Sigmoid colon (tissue), 6 donors: ENCODE measurements at regions not wholly inside any gene's neighbourhood (a gene's known extent, or its start where the extent isn't known, plus 50 kb on each side); places are given as distances from the start of the nearest gene placed in this dataset.

Source experiments
- DNase-seq: peaks from one replicate; pipeline ENCODE4 v3.0.0-alpha.2; 2019
- H3K27ac ChIP-seq, 4 donors: fragments of 200-600 bp; sonication (generic); one replicate each; pipeline ENCODE4 v1.5.1; 2016 to 2019; ENCODE audit warnings: mild to moderate bottlenecking in 1 of 4
- H3K27me3 ChIP-seq, 3 donors: fragments of 200-600 bp; sonication (generic); one replicate each; pipeline ENCODE4 v1.5.1; 2019; ENCODE audit warnings: mild to moderate bottlenecking in 1 of 3
- H3K36me3 ChIP-seq, 4 donors: fragments of 200-600 bp; sonication (generic); one replicate each; pipeline ENCODE4 v1.5.1; 2016 to 2019
- H3K4me1 ChIP-seq, 4 donors: fragments of 200-600 bp; sonication (generic); one replicate each; pipeline ENCODE4 v1.5.1; 2017 to 2019
- H3K4me3 ChIP-seq, 4 donors: fragments of 200-600 bp; sonication (generic); one replicate each; pipeline ENCODE4 v1.5.1; 2017 to 2019; ENCODE audit warnings: mild to moderate bottlenecking in 2 of 4, moderate library complexity in 1 of 4
- H3K9me3 ChIP-seq, 4 donors: fragments of 200-600 bp in 3 of 4; sonication (generic) in 3 of 4; one replicate each; pipeline versions ENCODE4 v1.5.1 to v1.6.1; 2013 to 2019
- CTCF ChIP-seq, 4 experiments: fragments of 450-650 bp in 3 of 4; fragments of 200-600 bp in 1 of 4; IDR thresholded peaks; one replicate each; pipeline ENCODE4 v1.5.1; 2016 to 2019; ENCODE audit warnings: antibody characterized with exemption in 4 of 4, mild to moderate bottlenecking in 3 of 4, moderate library complexity in 2 of 4
- EP300 ChIP-seq, 4 donors: sonication (generic); formaldehyde crosslinking; IDR thresholded peaks; one replicate each; pipeline ENCODE4 v1.6.1; 2017; ENCODE audit warnings: antibody characterized with exemption in 4 of 4
- POLR2A ChIP-seq, 2 donors: fragments of 450-650 bp; IDR thresholded peaks; one replicate each; pipeline ENCODE4 v1.6.1; 2016; ENCODE audit warnings: antibody characterized with exemption in 2 of 2, mild to moderate bottlenecking in 2 of 2, moderate library complexity in 2 of 2
- POLR2AphosphoS5 ChIP-seq, 4 donors: sonication (generic); formaldehyde crosslinking; IDR thresholded peaks; one replicate each; pipeline ENCODE4 v1.6.1; 2017; ENCODE audit warnings: antibody characterized with exemption in 4 of 4
- WGBS, 2 donors: extraction: QIAGEN DNeasy Blood & Tissue Kit; methylation state at CpG; one replicate each; pipeline ENCODE4 v1.1.7; 2013; 5-methylcytosine and 5-hydroxymethylcytosine counted together
- intact Hi-C: fragments of 100-400 bp; cut with DNase I; formaldehyde crosslinking; loops from one replicate; pipeline ENCODE4 v1.15.1; 2023
- donor health status: healthy with polysubstance abuse.
- donor health status: healthy.

GRCh38 chr16:73255031-73255430 lies 207.1 kb upstream of the ZFHX3 start:
- no peak overlapping the region for H3K4me3 ChIP-seq
- WGBS, 2 donors: 22 to 67% methylated on average over 3 of the region's 3 CpGs
- TF ChIP-seq CTCF (IDR thresholded peaks at IDR 0.05) (no peak), POLR2A (IDR thresholded peaks at IDR 0.05) (no peak), POLR2AphosphoS5 (IDR thresholded peaks at IDR 0.05) (no peak)
- no peak for DNase-seq
- H3K4me1 ChIP-seq: no peaks in the 10 kb centered on the region
- no peaks in the 10 kb centered on the region for H3K36me3 ChIP-seq
- no peak overlapping the region for H3K27ac ChIP-seq
- H3K27me3 ChIP-seq: no peaks in the 10 kb centered on the region
- H3K9me3 ChIP-seq: no peaks in the 10 kb centered on the region
- intact Hi-C loops: no loop called here

- WGBS, 2 donors: 76 to 86% methylated on average over 3 of the region's 3 CpGs
- Histone ChIP-seq H3K4me3 (no peak overlapping the region), H3K9me3 (no peaks in the 10 kb centered on the region), H3K36me3 (no peaks in the 10 kb centered on the region), H3K4me1 (no peaks in the 10 kb centered on the region), H3K27ac (no peak overlapping the region), H3K27me3 (no peaks in the 10 kb centered on the region)
- DNase-seq: no peak
- no peak for TF ChIP-seq EP300 (IDR thresholded peaks at IDR 0.05)
- no peak for TF ChIP-seq CTCF (IDR thresholded peaks at IDR 0.05)
- TF ChIP-seq POLR2AphosphoS5 (IDR thresholded peaks at IDR 0.05): no peak
- intact Hi-C loops: no loop called here
Measured at GRCh38 chr16:73253922-73254480, 206.1 kb upstream of the ZFHX3 start.

- Histone ChIP-seq H3K27ac (no peak overlapping the region), H3K27me3 (no peaks in the 10 kb centered on the region), H3K4me3 (no peak overlapping the region), H3K4me1 (no peaks in the 10 kb centered on the region), H3K9me3 (no peaks in the 10 kb centered on the region), H3K36me3 (no peaks in the 10 kb centered on the region)
- TF ChIP-seq EP300 (IDR thresholded peaks at IDR 0.05): no peak
- TF ChIP-seq CTCF (IDR thresholded peaks at IDR 0.05): no peak
- TF ChIP-seq POLR2AphosphoS5 (IDR thresholded peaks at IDR 0.05): no peak
- WGBS, 2 donors: 60 to 88% methylated on average over 10 of the region's 10 CpGs
- intact Hi-C loops: no loop called here
- DNase-seq: no peak
Measured at GRCh38 chr16:73252446-73252845, 204.5 kb upstream of the ZFHX3 start.

- intact Hi-C loops: no loop called here
- no peaks in the 10 kb centered on the region for H3K9me3 ChIP-seq
- no peak overlapping the region for H3K27ac ChIP-seq
- WGBS, 2 donors: 93 to 94% methylated on average over 7 of the region's 7 CpGs
- TF ChIP-seq CTCF (IDR thresholded peaks at IDR 0.05) (no peak), POLR2A (IDR thresholded peaks at IDR 0.05) (no peak), POLR2AphosphoS5 (IDR thresholded peaks at IDR 0.05) (no peak), EP300 (IDR thresholded peaks at IDR 0.05) (no peak)
- no peaks in the 10 kb centered on the region for H3K4me1 ChIP-seq
- DNase-seq: no peak
- no peak overlapping the region for H3K4me3 ChIP-seq
- H3K27me3 ChIP-seq: no peaks in the 10 kb centered on the region
- H3K36me3 ChIP-seq: no peaks in the 10 kb centered on the region
Measured at GRCh38 chr16:73251608-73252007, 203.7 kb upstream of the ZFHX3 start.

- Histone ChIP-seq H3K9me3 (no peaks in the 10 kb centered on the region), H3K27me3 (no peaks in the 10 kb centered on the region), H3K4me3 (no peak overlapping the region), H3K27ac (no peak overlapping the region), H3K36me3 (no peaks in the 10 kb centered on the region), H3K4me1 (no peaks in the 10 kb centered on the region)
- intact Hi-C loops: no loop called here
- no peak for DNase-seq
- TF ChIP-seq EP300 (IDR thresholded peaks at IDR 0.05) (no peak), POLR2A (IDR thresholded peaks at IDR 0.05) (no peak), CTCF (IDR thresholded peaks at IDR 0.05) (no peak), POLR2AphosphoS5 (IDR thresholded peaks at IDR 0.05) (no peak)
- WGBS, 2 donors: 94 to 95% methylated on average over 4 of the region's 4 CpGs
Measured at GRCh38 chr16:73248316-73248715, 200.4 kb upstream of the ZFHX3 start.
